GM23248 (cell line): ENCODE measurements at regions not wholly inside any gene's neighbourhood (a gene's known extent, or its start where the extent isn't known, plus 50 kb on each side); places are given as distances from the start of the nearest gene placed in this dataset.

Experiments
- EZH2 ChIP-seq: fragments of 200-600 bp; sonication (generic); IDR thresholded peaks from 2 replicates; pipeline ENCODE4 v1.6.1; 2018; ENCODE audit warnings: antibody characterized with exemption, mild to moderate bottlenecking; ENCODE audit not compliant: insufficient read depth, poor library complexity, severe bottlenecking
- EZH2phosphoT487 ChIP-seq: fragments of 200-600 bp; sonication (generic); IDR thresholded peaks from 2 replicates; pipeline ENCODE4 v1.6.1; 2018; ENCODE audit warnings: antibody characterized with exemption, moderate library complexity, mild to moderate bottlenecking, low read depth; ENCODE audit not compliant: insufficient read depth

DNA sequence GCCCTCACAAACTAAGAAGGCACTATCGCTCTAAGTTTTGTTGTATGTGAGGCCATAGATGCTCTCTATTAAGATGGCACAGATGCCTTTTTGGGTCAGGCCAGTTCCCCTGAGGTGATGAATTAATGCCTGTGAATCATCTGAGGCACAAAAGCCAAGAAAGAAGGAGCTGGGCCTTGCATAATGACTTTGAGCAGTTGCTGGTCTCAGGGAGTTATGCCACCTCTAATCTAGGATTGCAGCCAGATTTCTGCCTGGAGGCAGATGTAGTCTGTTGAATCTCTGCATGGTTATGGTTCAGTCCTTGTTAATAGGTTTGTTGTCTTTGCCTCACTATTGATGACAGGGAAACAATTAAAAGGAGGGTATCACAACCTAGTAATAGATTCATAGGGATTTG, 168.1 kb upstream of the CHRM3 start:
- TF ChIP-seq EZH2 (no peak), EZH2phosphoT487 (no peak)
